K562 (cell line): ENCODE measurements at regions not wholly inside any gene's neighbourhood (a gene's known extent, or its start where the extent isn't known, plus 50 kb on each side); places are given as distances from the start of the nearest gene placed in this dataset.

Experiments used
- BACH1 ChIP-seq: fragments of 200-800 bp; sonication (Bioruptor generic); IDR thresholded peaks from 2 replicates; pipeline ENCODE4 v1.6.1; 2016; ENCODE audit warnings: missing genetic modification characterization, missing compliant biosample characterization
- CC2D1A ChIP-seq: fragments of 450-650 bp; IDR thresholded peaks from 2 replicates; pipeline ENCODE4 v1.6.1; 2017; ENCODE audit warnings: mild to moderate bottlenecking
- EP300 ChIP-seq: IDR thresholded peaks from 2 replicates; pipeline ENCODE4 v1.6.1; 2012; ENCODE audit warnings: low read length, improper control_type of control experiment
- TF ChIP-seq, protein P1 (sequence below), 2 experiments: IDR thresholded peaks; 2 replicates each; pipeline ENCODE4 v1.6.1; 2012; ENCODE audit warnings: improper control_type of control experiment in 2 of 2, low read depth in 2 of 2, low read length in 2 of 2, borderline replicate concordance in 1 of 2

DNA sequence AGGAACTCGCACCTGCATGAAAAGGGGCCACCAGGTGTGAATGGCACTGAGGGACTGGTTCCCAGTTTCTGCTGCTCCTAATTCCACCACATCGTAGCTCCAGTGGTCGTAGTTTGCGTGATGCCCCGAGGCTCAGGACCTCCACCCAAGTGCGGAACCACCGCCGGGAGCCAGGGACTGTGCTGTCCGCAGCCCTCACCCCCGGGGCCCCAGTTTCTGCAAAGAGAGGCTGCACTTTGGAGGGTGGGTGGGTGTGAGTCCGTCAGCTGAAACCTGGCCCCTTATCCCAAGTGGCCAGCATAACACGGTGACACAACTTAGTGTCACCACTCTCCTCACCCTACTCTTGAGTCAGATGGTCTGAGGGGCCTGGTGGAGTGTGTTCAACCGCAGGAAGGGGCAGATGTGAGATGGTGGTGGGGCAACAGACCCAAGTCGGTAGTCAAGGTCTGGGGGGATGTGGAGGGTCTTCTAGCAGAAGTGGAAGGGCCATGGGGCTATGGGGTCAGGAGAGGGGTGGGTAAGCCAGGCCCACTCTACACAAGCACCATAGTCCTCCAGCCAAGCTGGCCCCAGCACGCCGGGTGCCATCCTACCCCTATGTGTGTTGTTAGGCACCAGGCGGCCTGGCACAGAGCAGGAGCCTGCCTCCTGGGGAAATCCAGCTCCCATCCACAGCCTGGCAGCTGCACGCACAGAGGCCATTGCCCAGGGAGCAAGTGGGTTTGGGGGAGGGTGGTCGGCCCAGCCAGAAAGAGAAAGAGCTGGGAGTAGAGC lies 1301.6 kb downstream of the UQCRFS1 start:
- TF ChIP-seq, protein P1, sequence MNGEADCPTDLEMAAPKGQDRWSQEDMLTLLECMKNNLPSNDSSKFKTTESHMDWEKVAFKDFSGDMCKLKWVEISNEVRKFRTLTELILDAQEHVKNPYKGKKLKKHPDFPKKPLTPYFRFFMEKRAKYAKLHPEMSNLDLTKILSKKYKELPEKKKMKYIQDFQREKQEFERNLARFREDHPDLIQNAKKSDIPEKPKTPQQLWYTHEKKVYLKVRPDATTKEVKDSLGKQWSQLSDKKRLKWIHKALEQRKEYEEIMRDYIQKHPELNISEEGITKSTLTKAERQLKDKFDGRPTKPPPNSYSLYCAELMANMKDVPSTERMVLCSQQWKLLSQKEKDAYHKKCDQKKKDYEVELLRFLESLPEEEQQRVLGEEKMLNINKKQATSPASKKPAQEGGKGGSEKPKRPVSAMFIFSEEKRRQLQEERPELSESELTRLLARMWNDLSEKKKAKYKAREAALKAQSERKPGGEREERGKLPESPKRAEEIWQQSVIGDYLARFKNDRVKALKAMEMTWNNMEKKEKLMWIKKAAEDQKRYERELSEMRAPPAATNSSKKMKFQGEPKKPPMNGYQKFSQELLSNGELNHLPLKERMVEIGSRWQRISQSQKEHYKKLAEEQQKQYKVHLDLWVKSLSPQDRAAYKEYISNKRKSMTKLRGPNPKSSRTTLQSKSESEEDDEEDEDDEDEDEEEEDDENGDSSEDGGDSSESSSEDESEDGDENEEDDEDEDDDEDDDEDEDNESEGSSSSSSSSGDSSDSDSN (IDR thresholded peaks at IDR 0.05; ENCODE audit: borderline replicate concordance in 1 of 2, low read depth in 2 of 2, low read length in 2 of 2) = no peak
- TF ChIP-seq BACH1 (tag) (no peak), EP300 (no peak), CC2D1A (no peak)
